GM13977 (cell line): ENCODE measurements at regions not wholly inside any gene's neighbourhood (a gene's known extent, or its start where the extent isn't known, plus 50 kb on each side); places are given as distances from the start of the nearest gene placed in this dataset.

Experiments used
- DNase-seq: peaks from one replicate; pipeline ENCODE4 v3.0.0; 2012; ENCODE audit warnings: low spot score
- CTCF ChIP-seq: IDR thresholded peaks from 2 replicates; pipeline ENCODE4 v1.5.1; 2012; ENCODE audit warnings: mild to moderate bottlenecking, control low read depth; ENCODE audit not compliant: insufficient read depth; ENCODE audit errors: extremely low read depth, missing control alignments
- in situ Hi-C: fragments of 300-500 bp; cut with MboI; formaldehyde crosslinking; loops from one replicate; pipeline ENCODE4 v1.12.0; 2022; ENCODE audit warnings: low sequenced_read_pairs, low pct_unique_long_range_greater_than_20kb, mixed read lengths, inconsistent platforms; ENCODE audit not compliant: unreplicated experiment

DNA sequence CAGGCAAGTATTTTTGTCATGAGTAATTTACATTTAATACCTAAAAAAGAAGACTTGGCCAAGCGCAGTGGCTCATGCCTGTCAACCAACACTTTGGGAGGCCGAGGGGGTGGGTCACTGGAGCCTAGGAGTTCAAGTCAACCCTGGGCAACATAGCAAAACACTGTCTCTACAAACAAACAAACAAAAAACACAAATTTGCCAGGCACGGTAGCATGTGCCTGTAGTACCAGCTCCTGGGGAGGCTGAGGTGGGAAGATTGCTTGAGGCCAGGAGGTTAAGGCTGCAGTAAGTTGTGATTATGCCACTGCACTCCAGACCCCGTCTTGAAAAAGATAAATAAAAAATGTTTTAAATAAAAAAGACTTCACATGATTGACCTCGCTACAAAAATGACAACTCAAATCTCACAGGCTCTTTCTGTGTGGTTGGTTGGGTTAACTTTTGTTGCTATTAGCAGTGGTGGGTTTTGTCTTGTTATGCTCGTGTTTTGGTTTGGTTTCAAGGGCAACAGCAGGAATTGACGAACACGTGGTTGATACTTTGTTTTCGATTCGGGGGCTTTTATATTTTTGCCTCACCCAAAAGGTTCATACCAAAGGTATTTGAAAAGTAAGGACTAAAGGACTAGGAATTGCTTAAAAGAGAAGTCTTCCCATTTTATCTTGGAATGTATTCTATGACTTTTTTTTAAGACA, 227.2 kb upstream of the MKLN1 start:
- no peak for TF ChIP-seq CTCF
- in situ Hi-C loops, result no loop called here
- DNase-seq, result no peak

- DNase-seq, result no peak
- in situ Hi-C loops, result no loop called here
- no peak for TF ChIP-seq CTCF
These were observed 223.7 kb upstream of the MKLN1 start for GRCh38 chr7:131103997-131104396.

- in situ Hi-C loops, result no loop called here
- TF ChIP-seq CTCF, result no peak
- DNase-seq, result no peak
These were observed 222.9 kb upstream of the MKLN1 start for GRCh38 chr7:131104596-131105293.

- in situ Hi-C loops, result no loop called here
- no peak for TF ChIP-seq CTCF
- DNase-seq, result no peak
These were observed 222.3 kb upstream of the MKLN1 start for GRCh38 chr7:131105294-131105798.

DNA sequence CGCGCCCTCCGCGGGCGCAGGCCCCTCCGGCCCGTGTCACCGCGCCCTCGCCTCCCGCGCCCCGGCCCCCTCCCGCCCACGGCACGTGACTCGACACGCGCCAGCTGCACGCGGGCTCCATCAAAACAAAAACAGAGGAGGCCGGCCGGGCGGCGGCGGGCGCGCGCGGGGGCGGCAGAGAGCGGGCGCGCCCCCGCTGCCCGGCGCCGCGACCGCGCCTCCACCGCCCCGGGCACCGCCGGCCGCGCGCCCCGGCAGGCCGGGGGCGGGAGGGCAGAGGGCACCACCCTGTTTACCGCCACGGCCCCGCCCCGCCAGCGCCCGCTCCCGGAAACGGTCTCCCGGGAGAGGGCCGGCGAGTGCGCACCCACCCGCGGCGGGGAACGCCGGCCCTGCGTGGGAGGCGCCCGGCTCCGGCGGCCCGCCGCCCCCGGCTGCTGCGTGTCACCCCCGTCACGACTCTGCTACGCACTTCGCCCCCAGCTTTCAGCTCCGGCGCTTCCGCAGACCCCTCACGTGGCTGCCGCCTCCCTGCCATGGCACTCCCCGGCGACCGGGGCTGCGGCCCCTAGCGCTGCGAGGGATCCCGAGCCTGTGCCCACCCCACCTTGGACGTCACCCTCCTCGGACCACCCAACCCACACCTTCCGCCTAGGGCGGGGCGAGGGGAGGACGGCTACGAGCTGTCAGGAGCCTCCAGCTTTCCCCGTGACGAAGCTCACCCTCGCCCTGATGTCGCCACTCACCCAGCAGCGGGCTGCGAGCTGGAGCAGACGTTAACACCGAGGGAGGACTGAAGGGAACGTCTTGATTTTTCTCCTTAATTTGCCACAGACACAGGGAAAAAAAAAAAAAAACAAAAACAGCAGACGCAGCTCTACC, 221.6 kb upstream of the MKLN1 start:
- in situ Hi-C loops, result no loop called here
- TF ChIP-seq CTCF, result no peak
- peak; percentile 89 for DNase-seq

GRCh38 chr7:131106681-131107336, 220.9 kb upstream of the MKLN1 start:
- no peak for TF ChIP-seq CTCF
- in situ Hi-C loops, result no loop called here
- peak; percentile 44 for DNase-seq
